ENCODE measurements at regions not wholly inside any gene's neighbourhood (a gene's known extent, or its start where the extent isn't known, plus 50 kb on each side); places are given as distances from the start of the nearest gene placed in this dataset.

GRCh38 chr5:125508225-125508624 is 761.8 kb upstream of the ZNF608 start:
- ATAC-seq (replicated peaks) (no peak), DNase-seq (no peak)
- H3K9me3 Mint-ChIP-seq, result peaks cover 0 to 6% of the 10 kb centered on the region in 2 donors
- no peaks in the 10 kb centered on the region for H3K27me3 Mint-ChIP-seq
- H3K4me1 Mint-ChIP-seq (ENCODE audit: low read depth in 2 of 2), result no peaks in the 10 kb centered on the region
- no peak overlapping the region for H3K27ac Mint-ChIP-seq
- H3K4me3 Mint-ChIP-seq, result no peak overlapping the region
- no peaks in the 10 kb centered on the region for H3K36me3 Mint-ChIP-seq (ENCODE audit: insufficient read depth)

GRCh38 chr5:125510651-125511050 is 764.2 kb upstream of the ZNF608 start:
- no peaks in the 10 kb centered on the region for H3K36me3 Mint-ChIP-seq (ENCODE audit: insufficient read depth)
- H3K27me3 Mint-ChIP-seq, result no peaks in the 10 kb centered on the region
- H3K4me3 Mint-ChIP-seq, result no peak overlapping the region
- H3K9me3 Mint-ChIP-seq, result peaks cover 0 to 7% of the 10 kb centered on the region in 2 donors
- no peaks in the 10 kb centered on the region for H3K4me1 Mint-ChIP-seq (ENCODE audit: low read depth in 2 of 2)
- no peak overlapping the region for H3K27ac Mint-ChIP-seq
- ATAC-seq (replicated peaks) (no peak), DNase-seq (no peak)

GRCh38 chr5:125517973-125518550 is 771.6 kb upstream of the ZNF608 start:
- no peaks in the 10 kb centered on the region for H3K27me3 Mint-ChIP-seq
- no peaks in the 10 kb centered on the region for H3K4me1 Mint-ChIP-seq (ENCODE audit: low read depth in 2 of 2)
- no peak for DNase-seq
- no peak overlapping the region for H3K4me3 Mint-ChIP-seq
- H3K36me3 Mint-ChIP-seq (ENCODE audit: insufficient read depth), result no peaks in the 10 kb centered on the region
- H3K9me3 Mint-ChIP-seq, result peaks cover 0 to 7% of the 10 kb centered on the region in 2 donors
- H3K27ac Mint-ChIP-seq, result no peak overlapping the region
- no peak for ATAC-seq (replicated peaks)

- DNase-seq (no peak), ATAC-seq (replicated peaks) (no peak)
- H3K4me1 Mint-ChIP-seq (ENCODE audit: low read depth in 2 of 2), result no peaks in the 10 kb centered on the region
- no peak overlapping the region for H3K4me3 Mint-ChIP-seq
- no peak overlapping the region for H3K27ac Mint-ChIP-seq
- H3K9me3 Mint-ChIP-seq, result peaks cover 6 to 9% of the 10 kb centered on the region in 2 donors
- H3K36me3 Mint-ChIP-seq (ENCODE audit: insufficient read depth), result no peaks in the 10 kb centered on the region
- H3K27me3 Mint-ChIP-seq, result no peaks in the 10 kb centered on the region
Observed at GRCh38 chr5:125521289-125521688, 774.9 kb upstream of the ZNF608 start.

GRCh38 chr5:125525356-125525755 is 778.9 kb upstream of the ZNF608 start:
- ATAC-seq (replicated peaks) (no peak), DNase-seq (no peak)
- Mint-ChIP-seq H3K9me3 (peaks cover 5 to 9% of the 10 kb centered on the region in 2 donors), H3K4me3 (no peak overlapping the region), H3K27ac (no peak overlapping the region), H3K36me3 (ENCODE audit: insufficient read depth) (no peaks in the 10 kb centered on the region), H3K4me1 (ENCODE audit: low read depth in 2 of 2) (no peaks in the 10 kb centered on the region), H3K27me3 (no peaks in the 10 kb centered on the region)

GRCh38 chr5:125526966-125527365 is 780.5 kb upstream of the ZNF608 start:
- Mint-ChIP-seq H3K9me3 (peaks cover 0 to 9% of the 10 kb centered on the region in 2 donors), H3K36me3 (ENCODE audit: insufficient read depth) (no peaks in the 10 kb centered on the region), H3K4me3 (no peak overlapping the region), H3K27ac (no peak overlapping the region), H3K27me3 (no peaks in the 10 kb centered on the region), H3K4me1 (ENCODE audit: low read depth in 2 of 2) (no peaks in the 10 kb centered on the region)
- ATAC-seq (replicated peaks), result no peak
- no peak for DNase-seq

- H3K4me3 Mint-ChIP-seq, result no peak overlapping the region
- H3K9me3 Mint-ChIP-seq, result peaks cover 2 to 9% of the 10 kb centered on the region in 2 donors
- H3K27me3 Mint-ChIP-seq, result no peaks in the 10 kb centered on the region
- ATAC-seq (replicated peaks), result no peak
- no peak for DNase-seq
- H3K36me3 Mint-ChIP-seq (ENCODE audit: insufficient read depth), result no peaks in the 10 kb centered on the region
- H3K27ac Mint-ChIP-seq, result no peak overlapping the region
- H3K4me1 Mint-ChIP-seq (ENCODE audit: low read depth in 2 of 2), result no peaks in the 10 kb centered on the region
Observed at GRCh38 chr5:125528881-125529280, 782.4 kb upstream of the ZNF608 start.

- Mint-ChIP-seq H3K27ac (no peak overlapping the region), H3K36me3 (ENCODE audit: insufficient read depth) (no peaks in the 10 kb centered on the region), H3K27me3 (no peaks in the 10 kb centered on the region), H3K9me3 (peaks cover 2 to 5% of the 10 kb centered on the region in 2 donors), H3K4me3 (no peak overlapping the region), H3K4me1 (ENCODE audit: low read depth in 2 of 2) (no peaks in the 10 kb centered on the region)
- ATAC-seq (replicated peaks) (no peak), DNase-seq (no peak)
Observed at GRCh38 chr5:125530833-125531615, 784.6 kb upstream of the ZNF608 start.

- peaks cover 9 to 14% of the 10 kb centered on the region in 2 donors for H3K9me3 Mint-ChIP-seq
- H3K4me1 Mint-ChIP-seq (ENCODE audit: low read depth in 2 of 2), result no peaks in the 10 kb centered on the region
- peak overlapping the region in 1 of 2 donors; percentile 27 for H3K27ac Mint-ChIP-seq
- DNase-seq (no peak), ATAC-seq (replicated peaks) (peak; percentile 97)
- peak overlapping the region in 1 of 2 donors; percentile 0 for H3K4me3 Mint-ChIP-seq
- H3K36me3 Mint-ChIP-seq (ENCODE audit: insufficient read depth), result no peaks in the 10 kb centered on the region
- H3K27me3 Mint-ChIP-seq, result no peaks in the 10 kb centered on the region
Observed at GRCh38 chr5:125536095-125536494, 789.7 kb upstream of the ZNF608 start.

- Mint-ChIP-seq H3K36me3 (ENCODE audit: insufficient read depth) (no peaks in the 10 kb centered on the region), H3K27me3 (no peaks in the 10 kb centered on the region), H3K9me3 (peaks cover 9 to 16% of the 10 kb centered on the region in 2 donors), H3K4me1 (ENCODE audit: low read depth in 2 of 2) (no peaks in the 10 kb centered on the region), H3K27ac (peak overlapping the region in 1 of 2 donors; percentile 27), H3K4me3 (peak overlapping the region in 1 of 2 donors; percentile 0)
- DNase-seq (no peak), ATAC-seq (replicated peaks) (no peak)
Observed at GRCh38 chr5:125536582-125536981, 790.1 kb upstream of the ZNF608 start.

- DNase-seq (no peak), ATAC-seq (replicated peaks) (no peak)
- H3K27me3 Mint-ChIP-seq, result no peaks in the 10 kb centered on the region
- peaks cover 9 to 16% of the 10 kb centered on the region in 2 donors for H3K9me3 Mint-ChIP-seq
- H3K4me1 Mint-ChIP-seq (ENCODE audit: low read depth in 2 of 2), result no peaks in the 10 kb centered on the region
- H3K27ac Mint-ChIP-seq, result peak overlapping the region in 1 of 2 donors; percentile 27
- no peak overlapping the region for H3K4me3 Mint-ChIP-seq
- no peaks in the 10 kb centered on the region for H3K36me3 Mint-ChIP-seq (ENCODE audit: insufficient read depth)
Observed at GRCh38 chr5:125537661-125538060, 791.2 kb upstream of the ZNF608 start.

- DNase-seq (no peak), ATAC-seq (replicated peaks) (no peak)
- no peaks in the 10 kb centered on the region for H3K4me1 Mint-ChIP-seq (ENCODE audit: low read depth in 2 of 2)
- no peak overlapping the region for H3K4me3 Mint-ChIP-seq
- H3K27me3 Mint-ChIP-seq, result no peaks in the 10 kb centered on the region
- H3K9me3 Mint-ChIP-seq, result peaks cover 7 to 16% of the 10 kb centered on the region in 2 donors
- no peak overlapping the region for H3K27ac Mint-ChIP-seq
- no peaks in the 10 kb centered on the region for H3K36me3 Mint-ChIP-seq (ENCODE audit: insufficient read depth)
Observed at GRCh38 chr5:125538469-125538868, 792.0 kb upstream of the ZNF608 start.

- H3K4me1 Mint-ChIP-seq (ENCODE audit: low read depth in 2 of 2), result no peaks in the 10 kb centered on the region
- no peak overlapping the region for H3K4me3 Mint-ChIP-seq
- H3K27me3 Mint-ChIP-seq, result no peaks in the 10 kb centered on the region
- DNase-seq (no peak), ATAC-seq (replicated peaks) (no peak)
- no peak overlapping the region for H3K27ac Mint-ChIP-seq
- no peaks in the 10 kb centered on the region for H3K36me3 Mint-ChIP-seq (ENCODE audit: insufficient read depth)
- peaks cover 4 to 16% of the 10 kb centered on the region in 2 donors for H3K9me3 Mint-ChIP-seq
Observed at GRCh38 chr5:125541085-125541484, 794.6 kb upstream of the ZNF608 start.

GRCh38 chr5:125549322-125549911 is 803.0 kb upstream of the ZNF608 start:
- Mint-ChIP-seq H3K27ac (no peak overlapping the region), H3K4me3 (no peak overlapping the region), H3K36me3 (ENCODE audit: insufficient read depth) (no peaks in the 10 kb centered on the region), H3K9me3 (peaks cover 8 to 19% of the 10 kb centered on the region in 2 donors), H3K4me1 (ENCODE audit: low read depth in 2 of 2) (no peaks in the 10 kb centered on the region), H3K27me3 (no peaks in the 10 kb centered on the region)
- ATAC-seq (replicated peaks) (no peak), DNase-seq (no peak)

All from effector memory CD8-positive, alpha-beta T cell (primary cell).